ENCODE measurements at regions not wholly inside any gene's neighbourhood (a gene's known extent, or its start where the extent isn't known, plus 50 kb on each side); places are given as distances from the start of the nearest gene placed in this dataset.

GRCh38 chr4:35644591-35644990, 599.7 kb downstream of the ARAP2 start:
- no peak overlapping the region for H3K4me3 ChIP-seq (ENCODE audit: low read length)
- no peak for DNase-seq (ENCODE audit: low read depth)
- TF ChIP-seq CTCF (conservative IDR thresholded peaks at IDR 0.05; ENCODE audit: low read length): no peak

GRCh38 chr4:35649011-35649410, 595.3 kb downstream of the ARAP2 start:
- no peak overlapping the region for H3K4me3 ChIP-seq (ENCODE audit: low read length)
- TF ChIP-seq CTCF (conservative IDR thresholded peaks at IDR 0.05; ENCODE audit: low read length): no peak
- DNase-seq (ENCODE audit: low read depth): no peak

- no peak for TF ChIP-seq CTCF (conservative IDR thresholded peaks at IDR 0.05; ENCODE audit: low read length)
- H3K4me3 ChIP-seq (ENCODE audit: low read length): no peak overlapping the region
- DNase-seq (ENCODE audit: low read depth): no peak
Observed at GRCh38 chr4:35649778-35650177, 594.5 kb downstream of the ARAP2 start.

- TF ChIP-seq CTCF (conservative IDR thresholded peaks at IDR 0.05; ENCODE audit: low read length): no peak
- DNase-seq (ENCODE audit: low read depth): no peak
- no peak overlapping the region for H3K4me3 ChIP-seq (ENCODE audit: low read length)
Observed at GRCh38 chr4:35652197-35652596, 592.1 kb downstream of the ARAP2 start.

GRCh38 chr4:35653451-35653850, 590.9 kb downstream of the ARAP2 start:
- no peak for DNase-seq (ENCODE audit: low read depth)
- no peak overlapping the region for H3K4me3 ChIP-seq (ENCODE audit: low read length)
- no peak for TF ChIP-seq CTCF (conservative IDR thresholded peaks at IDR 0.05; ENCODE audit: low read length)

- DNase-seq (ENCODE audit: low read depth): no peak
- TF ChIP-seq CTCF (conservative IDR thresholded peaks at IDR 0.05; ENCODE audit: low read length): no peak
- no peak overlapping the region for H3K4me3 ChIP-seq (ENCODE audit: low read length)
Observed at GRCh38 chr4:35673137-35673536, 571.2 kb downstream of the ARAP2 start.

GRCh38 chr4:35684755-35685154, 559.6 kb downstream of the ARAP2 start:
- no peak for DNase-seq (ENCODE audit: low read depth)
- no peak for TF ChIP-seq CTCF (conservative IDR thresholded peaks at IDR 0.05; ENCODE audit: low read length)
- no peak overlapping the region for H3K4me3 ChIP-seq (ENCODE audit: low read length)
